GM18907 (cell line): ENCODE measurements at regions not wholly inside any gene's neighbourhood (a gene's known extent, or its start where the extent isn't known, plus 50 kb on each side); places are given as distances from the start of the nearest gene placed in this dataset.

ENCODE experiments used
- ATAC-seq: cut with Tn5 transposase; IDR thresholded peaks from one replicate; pipeline ENCODE4 v1.9.1; 2021; ENCODE audit warnings: mild to moderate bottlenecking, moderate library complexity; ENCODE audit not compliant: unreplicated experiment

DNA sequence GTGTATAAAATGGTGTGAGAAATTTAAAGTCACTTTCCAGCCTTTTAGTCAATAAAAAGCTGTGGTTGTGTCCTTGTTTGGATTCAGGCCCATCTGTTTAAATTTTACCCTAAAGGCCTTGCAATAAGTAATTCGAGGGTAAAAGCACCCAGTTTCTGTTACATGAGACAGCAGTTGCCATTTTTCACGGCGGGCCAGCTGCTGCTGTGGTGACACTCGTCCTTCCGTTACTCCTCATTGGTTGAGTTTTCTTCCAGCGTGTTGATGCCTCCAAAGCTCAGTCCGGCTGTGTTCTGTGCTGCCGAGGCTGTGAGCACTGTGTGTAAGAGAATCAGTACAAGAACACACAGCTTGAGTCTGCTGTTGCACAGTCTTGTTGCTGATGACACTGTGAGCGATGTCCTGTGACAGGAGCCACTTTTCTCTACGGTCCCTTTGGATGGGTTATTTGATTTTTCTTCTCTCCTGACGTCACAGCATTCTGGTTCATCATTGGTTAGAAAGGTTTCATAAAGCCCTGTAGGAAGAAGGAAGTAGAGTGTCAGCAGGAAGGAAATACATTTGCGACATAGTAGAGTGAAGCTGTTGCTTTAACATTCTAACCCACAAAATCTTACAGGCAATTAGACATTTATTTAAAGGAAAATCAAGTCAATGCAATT, 602.5 kb upstream of the ARGLU1 start:
- ATAC-seq: no peak

DNA sequence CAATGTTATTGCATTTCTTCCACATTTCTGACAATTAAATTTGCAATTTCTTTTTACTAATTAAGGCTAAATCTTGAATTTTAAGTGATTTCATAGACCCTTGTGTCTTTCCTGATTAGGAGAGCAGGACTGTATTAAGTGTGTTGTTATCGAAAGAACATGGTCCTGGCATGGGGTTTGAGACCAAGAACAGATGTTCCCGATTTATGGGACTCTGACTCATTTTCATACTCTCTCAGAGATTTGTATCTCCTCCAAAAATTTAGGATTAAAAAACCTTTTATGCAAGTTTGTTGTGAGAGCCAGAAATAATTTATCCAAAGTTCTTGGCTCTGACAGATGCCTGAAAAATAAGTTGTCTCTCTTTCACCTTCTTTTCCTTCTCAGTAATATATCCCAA, 589.3 kb upstream of the ARGLU1 start:
- no peak for ATAC-seq

DNA sequence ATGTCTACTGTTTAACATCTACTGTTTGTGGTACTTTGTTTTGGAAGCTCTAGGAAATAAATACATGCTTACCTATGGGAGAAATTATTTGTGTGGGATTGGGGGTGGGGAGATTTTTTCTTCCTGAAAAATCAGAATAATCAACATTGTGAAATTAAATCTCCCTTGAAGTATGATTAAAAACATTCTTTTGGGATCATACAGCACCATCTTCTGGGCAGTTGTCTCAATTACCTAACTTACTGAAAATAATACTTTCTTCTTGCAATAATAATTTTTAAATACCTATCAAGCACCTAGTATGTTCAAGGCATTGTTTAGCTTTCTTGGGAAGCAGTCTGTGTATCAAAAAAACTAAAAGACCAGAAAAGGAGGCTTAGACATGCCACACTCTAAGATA, 576.5 kb upstream of the ARGLU1 start:
- no peak for ATAC-seq

DNA sequence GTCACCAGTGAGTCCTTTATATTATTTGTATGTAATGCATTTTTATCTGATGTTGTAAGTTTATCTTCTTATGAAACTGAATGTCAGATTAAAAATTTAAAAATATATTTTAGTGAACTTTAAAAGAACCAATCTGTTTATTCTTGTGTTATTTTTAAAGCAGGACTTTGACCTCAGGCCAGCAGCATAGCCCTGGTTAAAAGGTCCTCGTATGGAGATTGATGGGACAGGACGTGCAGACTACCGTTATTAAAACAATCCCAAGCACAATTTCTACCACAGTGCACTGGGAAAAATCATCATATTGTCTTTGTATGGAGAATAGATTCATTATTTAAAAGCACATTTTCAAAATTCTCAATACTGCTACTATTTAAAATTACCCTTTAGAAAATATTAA, 573.8 kb upstream of the ARGLU1 start:
- no peak for ATAC-seq

DNA sequence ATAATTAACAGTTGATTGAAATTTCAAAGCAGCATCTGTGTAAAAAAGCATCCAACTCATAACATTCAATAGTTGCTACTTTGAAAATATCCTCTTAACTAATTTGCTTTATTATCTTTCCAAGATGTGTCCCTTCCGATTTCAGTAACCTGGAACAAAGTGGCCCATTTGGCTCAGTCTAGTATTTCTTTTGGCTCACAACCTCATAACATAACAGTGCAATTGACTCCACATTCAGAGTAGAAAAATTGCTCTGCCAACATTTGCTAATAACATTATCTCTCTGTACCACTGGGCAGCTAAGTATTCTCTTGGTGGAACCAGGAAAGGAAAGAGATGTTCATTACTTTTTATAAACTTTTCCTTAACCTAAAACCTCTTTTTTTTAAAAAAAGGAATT, 571.1 kb upstream of the ARGLU1 start:
- ATAC-seq: no peak

DNA sequence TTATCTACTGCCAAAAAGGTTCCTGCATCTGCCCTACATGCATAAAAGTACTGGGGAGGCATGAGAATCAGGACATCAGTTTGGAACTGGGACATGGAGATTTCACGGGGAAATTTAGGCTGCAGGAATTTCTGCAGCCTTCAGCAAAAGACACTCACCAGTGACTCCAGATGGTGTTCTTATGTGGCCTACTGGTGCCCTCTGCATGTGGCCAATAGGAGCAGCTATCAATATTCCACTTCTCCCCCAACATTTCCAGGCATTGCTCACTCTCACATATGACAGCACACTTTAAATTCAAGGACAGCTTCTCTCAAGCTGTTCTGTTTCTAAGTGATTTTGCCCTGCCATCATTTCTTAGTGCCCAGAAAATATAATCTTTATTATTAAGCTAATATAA, 570.5 kb upstream of the ARGLU1 start:
- no peak for ATAC-seq

DNA sequence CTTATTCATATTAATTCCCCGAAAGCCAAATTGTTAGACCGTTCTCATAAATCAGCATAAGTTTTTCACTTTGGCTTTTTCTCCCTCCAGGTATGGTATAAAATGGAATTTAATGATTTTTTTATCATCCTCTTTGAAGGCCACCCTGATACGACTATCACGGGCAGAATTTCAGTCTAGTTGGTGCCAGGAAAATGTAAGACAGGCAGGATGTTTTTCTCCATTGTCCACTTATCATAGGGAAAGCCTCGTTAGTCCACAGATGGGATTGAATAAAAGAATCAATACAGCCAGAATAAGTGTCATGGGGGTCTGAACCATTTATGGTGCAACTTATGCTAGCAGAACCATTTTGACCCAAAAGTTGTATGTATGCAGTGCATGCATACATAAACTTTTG, 566.0 kb upstream of the ARGLU1 start:
- no peak for ATAC-seq

DNA sequence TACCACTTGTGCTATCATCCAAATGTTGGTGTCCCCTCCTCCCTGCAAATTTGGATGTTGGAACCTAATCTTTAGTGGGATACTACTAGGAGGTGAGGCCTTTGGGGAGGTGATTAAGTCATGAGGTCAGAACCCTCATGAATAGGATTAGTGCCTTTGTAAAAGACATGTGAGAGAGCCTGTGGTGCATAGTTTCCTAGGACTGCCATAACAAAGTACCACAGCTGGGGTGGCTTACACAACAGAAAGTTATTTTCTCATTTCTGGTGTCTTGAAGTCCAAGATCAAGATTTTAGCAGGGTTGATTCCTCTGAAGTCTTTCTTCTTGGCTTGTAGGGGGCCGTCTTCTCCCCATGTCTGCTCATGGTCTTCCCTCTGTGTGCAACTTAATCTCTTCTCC, 562.6 kb upstream of the ARGLU1 start:
- no peak for ATAC-seq

DNA sequence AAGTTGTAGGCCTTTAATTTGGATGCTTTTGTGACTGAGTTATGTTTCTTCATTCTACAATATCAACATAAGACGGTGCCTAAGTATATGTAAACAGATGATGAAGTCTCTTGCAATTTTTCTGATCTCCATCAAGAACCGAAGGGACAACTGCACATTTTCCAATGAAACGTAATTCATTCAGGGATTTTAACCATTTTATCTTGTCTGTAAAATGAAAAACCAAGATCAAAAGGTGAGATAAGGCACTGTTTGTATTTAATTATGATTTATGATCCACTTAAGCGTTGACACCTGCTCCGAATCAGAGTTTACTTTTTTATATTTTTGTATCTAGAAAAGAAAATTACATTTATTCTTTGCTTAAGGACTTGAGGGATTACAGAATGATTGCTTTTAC, 556.8 kb upstream of the ARGLU1 start:
- no peak for ATAC-seq

DNA sequence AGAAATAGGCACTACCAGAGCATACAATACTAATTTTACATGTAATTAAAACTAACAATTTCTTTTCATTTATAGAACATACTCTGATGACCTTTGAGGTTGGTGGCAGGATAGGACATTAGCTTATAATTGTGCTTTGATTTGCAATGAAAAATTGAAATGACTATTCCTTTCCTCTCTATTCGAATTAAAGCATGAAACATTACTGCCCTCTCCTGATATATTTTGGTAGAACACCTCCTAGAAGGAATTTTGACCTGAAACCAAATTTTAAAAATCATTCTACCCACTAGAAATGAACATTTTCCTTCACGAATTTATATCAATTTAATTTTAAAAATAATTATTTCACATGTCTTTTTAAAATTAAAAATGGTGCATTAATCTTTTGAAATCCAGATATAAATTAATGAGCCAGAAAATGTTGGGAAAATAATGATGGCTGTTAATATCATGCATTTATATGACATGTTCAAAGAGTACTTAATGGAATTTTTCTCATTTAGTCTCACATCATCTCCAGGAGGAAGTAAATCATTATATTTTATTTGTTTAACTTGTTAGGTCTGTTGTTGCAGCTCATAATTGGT, 556.3 kb upstream of the ARGLU1 start:
- ATAC-seq: no peak

DNA sequence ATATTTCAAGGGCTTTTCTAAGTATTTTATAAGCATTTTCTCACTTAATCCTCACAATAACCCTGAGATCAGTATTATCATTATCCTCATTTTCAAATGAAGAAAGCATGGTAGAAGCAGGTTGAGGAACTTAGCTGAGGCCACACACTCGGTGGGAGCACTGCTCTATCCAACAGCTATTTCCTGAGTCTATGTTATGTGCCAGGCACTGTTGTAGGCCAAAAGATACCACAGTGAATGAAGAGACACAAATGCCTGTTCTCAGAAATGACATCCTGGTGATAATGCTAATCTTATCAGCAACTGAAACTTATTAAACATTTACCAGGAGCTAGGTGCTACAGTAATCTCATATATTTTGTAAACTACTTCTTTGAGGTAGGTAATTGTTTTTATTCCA, 553.9 kb upstream of the ARGLU1 start:
- no peak for ATAC-seq

DNA sequence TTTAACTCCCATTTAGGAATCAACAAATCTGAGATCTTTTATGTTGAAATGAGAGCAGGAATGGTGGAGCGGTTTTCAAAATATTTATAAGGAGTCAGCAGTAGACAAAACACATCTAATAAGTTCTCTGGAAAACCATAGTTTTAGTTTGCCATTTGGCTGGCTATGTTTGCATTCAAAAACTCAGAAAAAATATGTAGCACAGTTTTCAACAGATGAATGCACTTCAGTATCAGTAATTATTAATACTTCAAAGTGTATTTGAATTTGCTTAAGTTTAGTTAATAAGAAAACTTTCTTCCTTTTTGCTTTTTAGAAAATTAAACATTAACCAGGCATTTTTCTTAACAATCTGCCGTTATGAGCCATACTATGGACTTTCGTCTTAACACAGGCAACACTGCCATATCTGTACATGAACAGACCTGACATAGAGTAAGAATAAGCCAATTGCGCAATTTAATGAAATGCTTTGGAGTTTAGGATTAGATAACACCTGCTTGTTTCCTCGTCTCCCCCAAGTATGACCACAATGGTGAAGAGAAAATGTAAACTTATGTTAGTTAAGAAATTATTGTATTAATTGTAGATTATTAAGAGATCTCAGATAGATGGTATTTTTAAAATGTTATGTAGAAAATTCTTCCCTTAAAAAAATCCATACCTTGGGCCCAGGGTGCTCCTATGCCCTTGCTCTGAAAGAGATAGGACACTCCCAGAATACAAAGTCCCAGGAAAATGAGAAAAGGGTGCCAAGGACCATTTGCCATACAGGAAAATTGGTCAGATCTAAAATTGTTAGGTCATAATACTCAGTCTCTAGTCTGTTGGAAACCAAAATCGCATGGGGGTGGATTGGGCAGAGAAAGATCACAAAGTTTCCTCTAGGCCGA, 552.3 kb upstream of the ARGLU1 start:
- ATAC-seq: no peak

DNA sequence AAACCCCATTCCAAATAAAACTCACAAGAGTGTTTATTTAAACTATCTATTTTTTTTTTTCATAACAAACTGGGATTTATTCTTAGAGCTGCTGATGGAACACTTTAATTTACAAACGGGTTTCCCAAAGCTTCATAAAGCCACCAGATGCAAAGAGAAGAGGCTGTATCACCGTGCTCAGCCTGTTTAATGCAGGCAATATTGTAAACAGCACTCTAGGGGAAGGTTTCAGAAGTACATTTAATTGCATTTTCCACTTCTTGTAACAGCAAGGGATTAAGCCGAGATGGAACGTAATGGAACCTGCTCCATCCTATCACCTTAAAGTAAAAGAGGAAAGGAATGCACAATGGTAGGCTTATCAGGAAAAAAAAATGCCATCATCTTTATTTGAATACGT, 550.6 kb upstream of the ARGLU1 start:
- ATAC-seq: no peak

DNA sequence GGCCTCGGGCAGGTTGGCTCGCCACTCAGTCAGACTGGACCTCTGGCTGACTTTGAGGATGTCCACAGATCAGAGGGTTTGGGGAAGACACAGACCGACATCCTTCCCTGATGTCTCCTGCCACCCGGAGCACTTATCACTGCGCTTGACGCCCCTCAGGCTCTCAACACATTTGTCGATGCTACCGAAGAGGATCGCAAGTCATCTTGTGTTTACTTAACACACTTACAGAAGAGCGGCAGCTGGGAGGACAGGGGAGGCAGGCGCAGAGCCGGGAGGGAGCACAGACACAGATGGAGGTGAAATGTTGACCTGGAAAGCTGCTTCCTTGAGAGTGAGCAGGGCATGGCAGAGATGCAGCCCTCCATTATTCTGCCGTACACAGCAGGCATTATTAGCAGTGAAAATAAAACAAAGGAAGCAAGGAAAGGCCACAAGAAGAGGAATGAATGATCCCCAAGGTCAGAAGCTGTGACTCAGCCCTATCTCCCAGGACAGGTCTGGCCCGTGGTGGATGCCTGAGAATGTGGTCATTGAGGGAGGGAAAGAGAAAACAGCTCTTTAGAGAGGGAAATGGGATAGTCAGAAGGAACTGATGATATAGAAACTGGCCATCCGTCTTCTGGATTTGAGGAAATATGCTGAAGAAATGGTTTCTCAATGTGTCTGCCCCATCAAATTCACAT, 549.5 kb upstream of the ARGLU1 start:
- no peak for ATAC-seq

DNA sequence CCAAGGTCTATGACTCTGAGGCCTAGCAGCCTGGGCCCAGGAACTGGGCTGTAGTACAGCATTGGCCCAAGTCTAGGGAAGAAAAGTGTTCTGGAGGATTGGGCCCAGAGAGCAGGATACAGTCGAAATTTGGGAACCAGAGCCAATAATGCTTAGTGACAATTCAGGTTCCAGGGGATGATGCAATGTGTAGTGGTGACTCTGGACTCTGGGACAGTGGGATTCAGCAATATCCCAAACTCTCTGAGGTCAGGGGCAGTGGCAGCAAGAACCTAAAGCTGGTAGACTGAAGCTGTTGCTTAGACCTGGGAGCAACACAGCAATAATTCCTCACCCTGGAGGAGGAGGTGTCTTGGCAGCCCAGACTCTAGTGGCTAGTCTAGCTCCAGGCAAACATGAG, 545.5 kb upstream of the ARGLU1 start:
- ATAC-seq: no peak

DNA sequence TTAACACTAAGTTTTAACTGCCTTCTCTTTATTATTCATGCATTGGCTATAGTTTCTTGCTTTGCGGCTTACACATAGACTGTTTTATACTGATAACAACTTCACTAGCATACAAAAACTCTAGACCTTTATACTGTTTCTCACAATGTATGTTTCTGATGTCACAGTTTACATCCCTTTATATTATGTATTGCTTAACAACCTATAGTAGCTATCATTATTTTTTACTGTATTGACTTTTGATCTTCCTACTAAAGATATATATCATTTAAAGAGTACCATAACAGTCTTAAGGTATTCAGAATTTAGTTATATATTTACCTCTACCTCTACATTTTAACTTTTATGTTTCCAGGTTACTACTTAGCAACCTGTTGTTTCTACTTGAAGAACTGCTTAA, 543.3 kb upstream of the ARGLU1 start:
- ATAC-seq: no peak

DNA sequence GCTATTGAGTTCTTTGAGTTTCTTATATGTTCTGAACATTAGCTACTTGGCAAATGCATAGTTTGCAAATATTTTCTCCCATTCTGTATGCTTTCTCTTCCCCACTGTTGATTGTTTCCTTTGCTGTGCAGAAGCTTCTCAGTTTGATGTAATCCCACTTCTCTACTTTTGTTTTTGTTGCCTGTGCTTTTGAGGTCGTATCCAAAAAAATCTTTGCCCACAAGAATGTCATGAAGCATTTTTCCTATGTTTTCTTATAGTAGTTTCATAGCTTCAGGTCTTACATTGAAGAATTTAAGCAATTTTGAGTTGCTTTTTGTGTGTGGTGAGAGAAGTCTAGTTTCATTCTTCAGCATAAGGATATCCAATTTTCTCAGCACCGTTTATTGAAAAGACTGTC, 536.7 kb upstream of the ARGLU1 start:
- ATAC-seq: no peak

DNA sequence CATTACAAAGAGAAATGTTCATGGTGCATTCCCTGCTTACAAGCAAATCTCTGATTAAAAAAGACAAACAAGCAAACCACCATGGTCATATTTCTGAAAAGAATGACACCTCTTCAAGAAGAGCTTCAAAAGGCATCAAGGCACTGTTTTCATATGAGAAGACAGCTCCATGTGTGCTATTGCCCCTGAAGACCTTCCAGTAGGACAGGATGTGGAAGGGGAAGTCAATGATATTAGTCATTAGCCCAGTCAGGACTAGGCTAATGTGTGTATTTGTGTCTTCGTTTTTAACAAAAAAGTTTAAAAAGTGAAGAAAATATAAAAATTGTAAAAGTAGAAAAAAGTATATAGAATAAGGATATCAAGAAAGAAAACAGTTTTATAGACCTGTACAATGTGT, 534.7 kb upstream of the ARGLU1 start:
- no peak for ATAC-seq

DNA sequence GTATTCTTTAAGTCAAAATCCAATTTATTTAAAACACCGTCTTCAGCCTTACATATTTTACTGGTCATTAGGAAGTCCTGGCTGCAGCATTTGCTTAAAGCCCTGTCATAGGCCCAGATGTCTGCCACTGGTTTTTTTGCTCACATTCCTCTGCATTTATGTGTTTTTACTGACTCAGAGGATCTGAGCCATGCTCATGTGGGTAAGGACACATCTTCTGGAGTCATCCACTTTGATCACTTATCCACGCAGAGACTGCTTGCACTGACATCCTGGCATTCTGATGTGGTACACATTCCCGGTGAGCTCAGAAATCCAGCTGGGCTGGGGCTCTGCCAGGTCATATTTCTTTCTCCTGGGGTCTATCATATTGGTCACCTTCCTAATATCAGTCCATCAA, 531.7 kb upstream of the ARGLU1 start:
- ATAC-seq: no peak

DNA sequence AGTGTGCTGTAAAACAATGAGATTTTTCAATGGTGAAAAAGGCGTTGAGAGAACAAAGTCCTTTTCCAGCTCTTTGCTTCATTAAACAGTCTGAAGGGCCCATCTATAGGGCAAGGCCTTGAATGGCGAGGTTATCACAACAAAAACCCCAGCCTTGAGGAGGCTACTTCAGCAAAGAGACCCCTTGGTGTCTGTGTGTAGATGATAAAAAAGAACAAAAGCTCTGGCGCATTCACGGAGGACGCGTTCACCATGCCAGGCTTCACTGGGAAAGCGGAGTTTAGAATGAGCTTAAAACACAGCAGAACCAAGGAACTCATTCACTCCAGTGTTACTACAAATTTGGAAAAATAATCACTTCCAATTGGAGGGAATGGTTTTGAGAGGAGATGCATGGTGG, 530.0 kb upstream of the ARGLU1 start:
- no peak for ATAC-seq

DNA sequence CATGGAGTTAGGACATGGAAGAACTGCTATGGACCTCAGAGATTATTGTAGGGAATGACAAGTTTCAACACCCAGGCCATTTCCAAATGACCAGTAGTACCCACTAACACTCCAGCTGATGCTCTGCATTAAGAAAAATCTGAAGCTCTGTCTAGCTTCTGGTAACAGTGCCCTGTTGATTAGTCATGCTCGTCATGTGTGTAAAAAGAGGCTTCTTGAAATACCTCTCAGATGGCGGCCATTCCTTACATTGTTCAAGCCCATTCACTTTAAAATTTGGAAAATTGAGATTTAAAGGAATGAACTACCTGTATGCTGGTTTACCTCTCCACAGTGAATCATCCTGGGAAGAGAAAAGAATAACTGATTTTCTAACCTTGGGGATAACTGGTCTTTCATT, 527.9 kb upstream of the ARGLU1 start:
- ATAC-seq: no peak

DNA sequence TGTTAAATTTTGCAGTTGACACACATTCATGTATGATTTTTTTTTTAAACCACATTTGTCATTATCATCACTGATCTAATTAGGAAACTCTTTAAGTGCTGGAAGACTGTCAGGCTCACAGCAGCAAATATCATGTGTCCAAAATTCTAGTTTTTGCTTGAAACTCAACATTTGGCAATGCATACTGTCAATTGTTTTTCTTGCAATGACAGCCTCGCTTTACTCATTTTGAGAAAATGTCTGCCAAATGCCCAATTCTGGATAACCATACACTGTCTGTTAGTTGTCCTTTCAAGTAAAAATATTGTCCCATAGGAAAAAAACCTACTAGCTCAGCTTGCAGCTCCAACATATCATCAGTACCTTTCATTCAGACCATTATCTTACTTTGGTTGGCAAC, 523.9 kb upstream of the ARGLU1 start:
- no peak for ATAC-seq
